OCI-LY1 (cell line): ENCODE measurements at regions not wholly inside any gene's neighbourhood (a gene's known extent, or its start where the extent isn't known, plus 50 kb on each side); places are given as distances from the start of the nearest gene placed in this dataset.
"Not testable (repeated sequence)": the region's sequence is repeated elsewhere in the genome, so short reads cannot be mapped to it uniquely, and the experiment has no call there.

Experiments used
- H2AFZ ChIP-seq: fragments of 200-600 bp; sonication (generic), shearing (Covaris generic); 2 replicates; pipeline ENCODE4 v1.6.0; 2014; ENCODE audit warnings: antibody characterized with exemption, mild to moderate bottlenecking, low read length
- H3F3A ChIP-seq: fragments of 200-600 bp; sonication (generic), shearing (Covaris generic); 2 replicates; pipeline ENCODE4 v1.6.0; 2014; ENCODE audit warnings: mild to moderate bottlenecking, antibody characterized with exemption, low read length, moderate library complexity; ENCODE audit not compliant: insufficient read depth
- H3K27ac ChIP-seq: fragments of 200-600 bp; sonication (generic); 2 replicates; pipeline ENCODE4 v1.5.1; 2014; ENCODE audit warnings: low read length, mixed run types, mild to moderate bottlenecking, low read depth; ENCODE audit not compliant: poor library complexity, severe bottlenecking
- H3K27me3 ChIP-seq: fragments of 200-600 bp; sonication (generic); 2 replicates; pipeline ENCODE4 v1.6.0; 2014; ENCODE audit warnings: antibody characterized with exemption, mild to moderate bottlenecking, low read length, moderate library complexity; ENCODE audit not compliant: insufficient read depth
- H3K36me3 ChIP-seq: fragments of 200-600 bp; sonication (generic); 2 replicates; pipeline ENCODE4 v1.6.1; 2014; ENCODE audit warnings: mild to moderate bottlenecking, antibody characterized with exemption, low read length, moderate library complexity, mixed read lengths; ENCODE audit not compliant: insufficient read depth
- H3K4me1 ChIP-seq: fragments of 200-600 bp; sonication (generic); 2 replicates; pipeline ENCODE4 v1.5.1; 2014; ENCODE audit warnings: mild to moderate bottlenecking, low read length, moderate library complexity; ENCODE audit not compliant: insufficient read depth, severe bottlenecking
- H3K4me2 ChIP-seq: fragments of 200-600 bp; sonication (generic), shearing (Covaris generic); 2 replicates; pipeline ENCODE4 v1.6.1; 2014; ENCODE audit warnings: low read length
- H3K4me3 ChIP-seq: fragments of 200-600 bp; sonication (generic); 2 replicates; pipeline ENCODE4 v1.5.1; 2014; ENCODE audit warnings: low read length, low read depth, mild to moderate bottlenecking, mixed read lengths; ENCODE audit not compliant: poor library complexity, severe bottlenecking
- H3K79me2 ChIP-seq: fragments of 200-600 bp; shearing (Covaris generic); 2 replicates; pipeline ENCODE4 v1.6.1; 2016; ENCODE audit warnings: mixed run types, low read length, mixed read lengths; ENCODE audit not compliant: insufficient read depth
- H3K9ac ChIP-seq: fragments of 200-600 bp; sonication (generic), shearing (Covaris generic); 2 replicates; pipeline ENCODE4 v1.6.1; 2014; ENCODE audit warnings: mild to moderate bottlenecking, low read length, mixed read lengths
- H3K9me2 ChIP-seq: fragments of 200-600 bp; sonication (generic), shearing (Covaris generic); 2 replicates; pipeline ENCODE4 v1.6.1; 2014; ENCODE audit warnings: low read depth, mild to moderate bottlenecking, low read length, mixed read lengths
- H3K9me3 ChIP-seq: fragments of 200-600 bp; shearing (Covaris generic); 2 replicates; pipeline ENCODE4 v1.6.1; 2014; ENCODE audit warnings: low read length, mixed read lengths
- H4K20me1 ChIP-seq: fragments of 200-600 bp; sonication (generic), shearing (Covaris generic); 2 replicates; pipeline ENCODE4 v1.6.0; 2016; ENCODE audit warnings: mild to moderate bottlenecking, low read length; ENCODE audit not compliant: insufficient read depth
- CTCF ChIP-seq: fragments of 200-600 bp; sonication (generic), shearing (Covaris generic); IDR thresholded peaks from 2 replicates; pipeline ENCODE4 v1.5.1; 2017; ENCODE audit warnings: mild to moderate bottlenecking, antibody characterized with exemption, low read length, moderate library complexity, mixed read lengths
- EZH2 ChIP-seq: fragments of 200-600 bp; sonication (generic), shearing (Covaris generic); IDR thresholded peaks from 2 replicates; pipeline ENCODE4 v1.8.0; 2017; ENCODE audit warnings: borderline replicate concordance, mixed run types, mild to moderate bottlenecking, antibody characterized with exemption, low read length, moderate library complexity, mixed read lengths

- H3K9ac ChIP-seq = no peak overlapping the region
- H3K27ac ChIP-seq = no peak overlapping the region
- TF ChIP-seq CTCF (no peak), EZH2 (no peak)
- H3K36me3 ChIP-seq = no peaks in the 10 kb centered on the region
- no peaks in the 10 kb centered on the region for H3K79me2 ChIP-seq
- H3K9me3 ChIP-seq = no peaks in the 10 kb centered on the region
- no peaks in the 10 kb centered on the region for H3K4me1 ChIP-seq
- no peak overlapping the region for H3K4me3 ChIP-seq
- no peak overlapping the region for H2AFZ ChIP-seq
- H4K20me1 ChIP-seq = no peaks in the 10 kb centered on the region
- no peaks in the 10 kb centered on the region for H3F3A ChIP-seq
- H3K27me3 ChIP-seq = no peaks in the 10 kb centered on the region
- no peaks in the 10 kb centered on the region for H3K9me2 ChIP-seq
- H3K4me2 ChIP-seq = no peak overlapping the region
Measured at GRCh38 chr2:192391041-192391440, 196.3 kb upstream of the TMEFF2 start.

GRCh38 chr2:192390401-192390800 is 195.7 kb upstream of the TMEFF2 start:
- H3K4me3 ChIP-seq = no peak overlapping the region
- no peak for TF ChIP-seq CTCF
- no peak for TF ChIP-seq EZH2
- no peak overlapping the region for H3K27ac ChIP-seq

GRCh38 chr2:192384191-192384590 is 189.5 kb upstream of the TMEFF2 start:
- not testable (repeated sequence) for H3K27me3 ChIP-seq, H3K9me2 ChIP-seq, H3K9ac ChIP-seq, H3K4me3 ChIP-seq, H3F3A ChIP-seq, H3K4me2 ChIP-seq, H4K20me1 ChIP-seq, H2AFZ ChIP-seq, H3K79me2 ChIP-seq, H3K36me3 ChIP-seq, H3K9me3 ChIP-seq, H3K27ac ChIP-seq, H3K4me1 ChIP-seq

More at GRCh38 chr2:192390401-192390800, 195.7 kb upstream of the TMEFF2 start:
- H4K20me1 ChIP-seq = no peaks in the 10 kb centered on the region
- H3F3A ChIP-seq = no peaks in the 10 kb centered on the region
- no peaks in the 10 kb centered on the region for H3K36me3 ChIP-seq
- no peaks in the 10 kb centered on the region for H3K27me3 ChIP-seq
- no peaks in the 10 kb centered on the region for H3K9me3 ChIP-seq
- no peak overlapping the region for H3K4me2 ChIP-seq
- H3K4me1 ChIP-seq = no peaks in the 10 kb centered on the region
- H3K9me2 ChIP-seq = no peaks in the 10 kb centered on the region
- H3K79me2 ChIP-seq = no peaks in the 10 kb centered on the region
- no peak overlapping the region for H3K9ac ChIP-seq
- no peak overlapping the region for H2AFZ ChIP-seq

GRCh38 chr2:192381082-192381481 is 186.3 kb upstream of the TMEFF2 start:
- Histone ChIP-seq H3K9ac (no peak overlapping the region), H3K36me3 (no peaks in the 10 kb centered on the region), H3F3A (no peaks in the 10 kb centered on the region), H3K4me2 (no peak overlapping the region), H3K9me2 (no peaks in the 10 kb centered on the region), H2AFZ (no peak overlapping the region), H4K20me1 (no peaks in the 10 kb centered on the region), H3K79me2 (no peaks in the 10 kb centered on the region), H3K27me3 (no peaks in the 10 kb centered on the region), H3K4me3 (no peak overlapping the region), H3K9me3 (no peaks in the 10 kb centered on the region), H3K27ac (no peak overlapping the region), H3K4me1 (no peaks in the 10 kb centered on the region)
- TF ChIP-seq EZH2 = no peak
- TF ChIP-seq CTCF = no peak
